NCI-H2171 treated with DMSO at 0.1 percent for 48 hours (cell line): ENCODE measurements at regions not wholly inside any gene's neighbourhood (a gene's known extent, or its start where the extent isn't known, plus 50 kb on each side); places are given as distances from the start of the nearest gene placed in this dataset.
A peak's percentile ranks its signal among the peaks of the same experiment; 100 is the strongest.
"Not testable (repeated sequence)": the region's sequence is repeated elsewhere in the genome, so short reads cannot be mapped to it uniquely, and the experiment has no call there.

Source experiments
- DNase-seq: peaks from one replicate; lab custom pipeline; 2025; lab: John Stamatoyannopoulos, UW

GRCh38 chr11:36791957-36792356 is 193.9 kb upstream of the RAG2 start:
- no peak for DNase-seq

- DNase-seq, result no peak
Measured at GRCh38 chr11:36790526-36790925, 192.5 kb upstream of the RAG2 start.

- DNase-seq, result no peak
Measured at GRCh38 chr11:36783808-36784207, 185.8 kb upstream of the RAG2 start.

- no peak for DNase-seq
Measured at GRCh38 chr11:36779791-36780190, 181.8 kb upstream of the RAG2 start.

- no peak for DNase-seq
Measured at GRCh38 chr11:36777311-36777710, 179.3 kb upstream of the RAG2 start.

- no peak for DNase-seq
Measured at GRCh38 chr11:36775756-36776155, 177.7 kb upstream of the RAG2 start.

GRCh38 chr11:36775130-36775529 is 177.1 kb upstream of the RAG2 start:
- DNase-seq, result no peak

GRCh38 chr11:36774603-36775002 is 176.6 kb upstream of the RAG2 start:
- DNase-seq, result no peak

GRCh38 chr11:36763187-36763586 is 165.2 kb upstream of the RAG2 start:
- no peak for DNase-seq

- DNase-seq, result no peak
Measured at GRCh38 chr11:36757075-36757474, 159.0 kb upstream of the RAG2 start.

GRCh38 chr11:36753960-36754359 is 155.9 kb upstream of the RAG2 start:
- no peak for DNase-seq

GRCh38 chr11:36751996-36752395 is 154.0 kb upstream of the RAG2 start:
- no peak for DNase-seq

- no peak for DNase-seq
Measured at GRCh38 chr11:36751335-36751781, 153.3 kb upstream of the RAG2 start.

GRCh38 chr11:36750349-36750748 is 152.3 kb upstream of the RAG2 start:
- no peak for DNase-seq

GRCh38 chr11:36748836-36749235 is 150.8 kb upstream of the RAG2 start:
- no peak for DNase-seq

- peak; percentile 85 for DNase-seq
Measured at GRCh38 chr11:36746886-36747710, 149.1 kb upstream of the RAG2 start.

GRCh38 chr11:36744375-36745168 is 146.5 kb upstream of the RAG2 start:
- DNase-seq, result peak; percentile 1

GRCh38 chr11:36743039-36743438 is 145.0 kb upstream of the RAG2 start:
- no peak for DNase-seq

GRCh38 chr11:36741515-36741914 is 143.5 kb upstream of the RAG2 start:
- no peak for DNase-seq

GRCh38 chr11:36738292-36738861 is 140.3 kb upstream of the RAG2 start:
- no peak for DNase-seq

- no peak for DNase-seq
Measured at GRCh38 chr11:36736103-36736502, 138.1 kb upstream of the RAG2 start.

GRCh38 chr11:36733721-36734120 is 135.7 kb upstream of the RAG2 start:
- not testable (repeated sequence) for DNase-seq

GRCh38 chr11:36730761-36731160 is 132.7 kb upstream of the RAG2 start:
- no peak for DNase-seq
